NT2/D1 (cell line): ENCODE measurements at regions not wholly inside any gene's neighbourhood (a gene's known extent, or its start where the extent isn't known, plus 50 kb on each side); places are given as distances from the start of the nearest gene placed in this dataset.

Experiments used
- SUZ12 ChIP-seq: IDR thresholded peaks from 2 replicates; pipeline ENCODE4 v1.6.1; 2011; ENCODE audit not compliant: insufficient read length, insufficient read depth; ENCODE audit errors: extremely low read depth
- YY1 ChIP-seq: IDR thresholded peaks from 2 replicates; pipeline ENCODE4 v1.6.1; 2011; ENCODE audit not compliant: insufficient read length, insufficient read depth
- ZNF274 ChIP-seq: IDR thresholded peaks from 2 replicates; pipeline ENCODE4 v1.6.1; 2011; ENCODE audit warnings: mild to moderate bottlenecking, low read depth, low read length

DNA sequence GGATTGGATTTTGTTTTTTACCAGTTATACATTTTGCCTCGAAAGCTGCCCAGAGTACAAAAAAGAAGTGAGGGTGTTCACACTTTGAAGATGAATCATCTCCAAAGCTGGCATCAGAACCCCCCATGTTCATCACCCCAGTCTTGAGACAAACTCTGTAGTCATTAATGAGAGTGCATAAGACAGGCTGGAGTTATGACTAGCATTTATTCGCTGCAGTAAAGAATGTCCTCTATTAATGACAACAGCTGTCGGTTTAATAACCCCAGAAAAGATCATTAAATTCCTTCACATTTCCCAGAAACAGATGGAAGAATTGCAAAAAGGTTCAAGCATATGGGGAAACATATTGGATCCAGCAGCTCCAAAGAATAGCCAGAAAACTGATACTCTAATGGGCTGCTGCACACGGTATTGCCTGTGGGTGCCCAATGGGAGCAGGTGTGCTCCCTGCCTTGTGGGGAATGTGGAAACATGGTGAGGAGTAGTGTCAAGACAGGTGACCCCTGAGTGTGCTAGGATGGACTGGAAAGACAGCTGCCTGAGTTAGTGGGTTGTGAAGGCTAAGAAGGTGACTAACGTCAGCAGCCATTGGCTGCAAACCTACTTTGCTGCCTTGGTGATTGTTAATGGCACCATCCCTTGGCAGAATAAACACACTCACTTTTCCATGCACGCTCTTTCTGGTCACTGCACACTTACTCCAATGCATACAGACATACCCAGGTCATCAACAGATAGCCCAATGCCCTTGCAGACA is 81.9 kb downstream of the AIPL1 start:
- no peak for TF ChIP-seq ZNF274
- TF ChIP-seq SUZ12 = no peak
- TF ChIP-seq YY1 = no peak
